ENCODE measurements at regions not wholly inside any gene's neighbourhood (a gene's known extent, or its start where the extent isn't known, plus 50 kb on each side); places are given as distances from the start of the nearest gene placed in this dataset.
"Not testable (repeated sequence)": the region's sequence is repeated elsewhere in the genome, so short reads cannot be mapped to it uniquely, and the experiment has no call there.

DNA sequence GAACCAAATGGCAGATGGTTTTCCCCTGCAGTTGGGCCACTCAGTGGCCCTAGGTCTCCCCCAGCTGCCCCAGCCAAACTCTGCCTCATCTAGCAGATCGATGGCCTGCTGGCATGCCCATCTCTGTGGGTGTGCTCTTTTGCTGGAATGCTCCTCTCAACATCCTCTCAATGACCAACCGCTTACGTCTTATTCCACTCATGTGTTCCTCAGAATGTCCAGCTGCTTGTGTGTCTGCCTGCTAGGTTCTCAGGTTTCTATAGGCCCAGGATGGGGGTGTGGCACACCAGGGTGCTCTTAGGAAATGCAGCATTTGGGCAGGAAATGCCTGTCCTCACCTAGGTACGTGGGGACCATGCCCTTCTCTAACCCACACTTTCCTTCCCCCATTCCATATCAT, 509.9 kb upstream of the SYNCRIP start:
- DNase-seq (no peak), ATAC-seq (no peak)
- CTCF ChIA-PET: no interaction called here
- no peaks in the 10 kb centered on the region for H3K4me1 Mint-ChIP-seq
- POLR2A ChIA-PET: no interaction called here
- H3K4me1 ChIP-seq (ENCODE audit: control insufficient read depth in 2 of 2, insufficient read depth in 2 of 2, low read length in 2 of 2): no peaks in the 10 kb centered on the region
- H3K4me3 ChIP-seq (ENCODE audit: low read length): no peak overlapping the region
- peaks cover 0 to 4% (median 0%) of the 10 kb centered on the region in 5 donors for H3K27me3 Mint-ChIP-seq
- no peak overlapping the region for H3K27ac Mint-ChIP-seq
- no peak overlapping the region for H3K4me3 Mint-ChIP-seq
- H3K9me3 ChIP-seq (ENCODE audit: control insufficient read depth in 2 of 3, low read length in 3 of 3): no peaks in the 10 kb centered on the region
- H3K9me3 Mint-ChIP-seq: peaks cover 0 to 9% (median 0%) of the 10 kb centered on the region in 11 donors
- no peaks in the 10 kb centered on the region for H3K36me3 ChIP-seq (ENCODE audit: control insufficient read depth in 2 of 3, insufficient read depth in 3 of 3, low read length in 3 of 3)
- no peaks in the 10 kb centered on the region for H3K36me3 Mint-ChIP-seq
- no peaks in the 10 kb centered on the region for H3K27me3 ChIP-seq (ENCODE audit: control insufficient read depth in 2 of 2, insufficient read depth in 2 of 2, low read length in 2 of 2)
- intact Hi-C loops (cut with micrococcal nuclease): no loop called here
- H3K27ac ChIP-seq (ENCODE audit: low read depth, low read length): no peak overlapping the region

DNA sequence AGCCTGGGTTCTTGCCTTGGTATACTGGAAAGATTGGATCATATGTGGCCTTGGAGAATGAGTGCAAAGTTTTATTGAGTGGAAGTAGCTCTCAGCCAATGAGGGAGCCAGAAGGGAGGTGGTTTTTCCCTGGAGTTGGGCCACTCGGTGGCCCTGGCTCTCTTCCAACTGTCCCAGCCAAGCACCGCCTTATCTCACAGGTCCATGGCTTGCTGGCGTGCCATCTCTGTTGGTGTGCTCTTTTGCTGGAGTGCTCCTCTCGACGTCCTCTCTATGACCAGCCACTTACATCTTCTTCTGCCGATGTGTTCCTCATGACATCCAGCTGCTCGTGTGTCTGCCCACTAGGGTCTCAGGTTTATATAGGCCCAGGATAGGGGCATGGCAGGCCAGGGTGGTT, 505.9 kb upstream of the SYNCRIP start:
- no peaks in the 10 kb centered on the region for H3K27me3 ChIP-seq (ENCODE audit: control insufficient read depth in 2 of 2, insufficient read depth in 2 of 2, low read length in 2 of 2)
- H3K9me3 Mint-ChIP-seq: peaks cover 0 to 9% (median 0%) of the 10 kb centered on the region in 11 donors
- POLR2A ChIA-PET: no interaction called here
- intact Hi-C loops (cut with micrococcal nuclease): no loop called here
- ATAC-seq (no peak), DNase-seq (no peak)
- H3K27ac ChIP-seq (ENCODE audit: low read depth, low read length): no peak overlapping the region
- no peaks in the 10 kb centered on the region for H3K27me3 Mint-ChIP-seq
- CTCF ChIA-PET: no interaction called here
- H3K36me3 Mint-ChIP-seq: no peaks in the 10 kb centered on the region
- H3K27ac Mint-ChIP-seq: no peak overlapping the region
- no peaks in the 10 kb centered on the region for H3K9me3 ChIP-seq (ENCODE audit: control insufficient read depth in 2 of 3, low read length in 3 of 3)
- no peaks in the 10 kb centered on the region for H3K4me1 Mint-ChIP-seq
- H3K4me3 Mint-ChIP-seq: no peak overlapping the region
- no peaks in the 10 kb centered on the region for H3K36me3 ChIP-seq (ENCODE audit: control insufficient read depth in 2 of 3, insufficient read depth in 3 of 3, low read length in 3 of 3)
- H3K4me1 ChIP-seq (ENCODE audit: control insufficient read depth in 2 of 2, insufficient read depth in 2 of 2, low read length in 2 of 2): no peaks in the 10 kb centered on the region
- H3K4me3 ChIP-seq (ENCODE audit: low read length): no peak overlapping the region

DNA sequence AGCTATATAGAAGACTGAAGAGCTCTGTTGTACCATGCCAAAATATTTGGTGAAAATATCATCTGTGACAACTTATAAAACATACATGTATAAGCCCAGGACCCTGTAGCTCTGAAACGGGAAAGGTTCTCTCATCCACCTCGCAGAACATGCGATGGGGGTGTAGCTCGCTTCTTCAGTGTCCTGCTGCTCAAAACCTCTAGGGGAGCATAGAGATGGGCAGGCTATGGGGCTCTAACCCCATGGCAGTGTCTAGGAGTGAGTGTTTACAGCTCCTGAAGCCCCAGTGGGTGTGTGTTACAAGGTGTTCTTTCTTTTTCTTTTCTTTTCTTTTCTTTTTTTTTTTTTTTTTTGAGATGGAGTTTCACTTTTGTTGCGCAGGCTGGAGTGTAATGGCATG, 505.2 kb upstream of the SYNCRIP start:
- Mint-ChIP-seq H3K36me3 (no peaks in the 10 kb centered on the region), H3K9me3 (peaks cover 0 to 13% (median 0%) of the 10 kb centered on the region in 11 donors), H3K4me1 (no peaks in the 10 kb centered on the region), H3K27me3 (no peaks in the 10 kb centered on the region), H3K27ac (no peak overlapping the region), H3K4me3 (no peak overlapping the region)
- intact Hi-C loops (cut with micrococcal nuclease): no loop called here
- Histone ChIP-seq H3K9me3 (ENCODE audit: control insufficient read depth in 2 of 3, low read length in 3 of 3) (no peaks in the 10 kb centered on the region), H3K27ac (ENCODE audit: low read depth, low read length) (no peak overlapping the region), H3K36me3 (ENCODE audit: control insufficient read depth in 2 of 3, insufficient read depth in 3 of 3, low read length in 3 of 3) (no peaks in the 10 kb centered on the region), H3K4me1 (ENCODE audit: control insufficient read depth in 2 of 2, insufficient read depth in 2 of 2, low read length in 2 of 2) (no peaks in the 10 kb centered on the region), H3K27me3 (ENCODE audit: control insufficient read depth in 2 of 2, insufficient read depth in 2 of 2, low read length in 2 of 2) (no peaks in the 10 kb centered on the region), H3K4me3 (ENCODE audit: low read length) (no peak overlapping the region)
- no peak for ATAC-seq
- CTCF ChIA-PET: no interaction called here
- DNase-seq: no peak
- POLR2A ChIA-PET: no interaction called here

DNA sequence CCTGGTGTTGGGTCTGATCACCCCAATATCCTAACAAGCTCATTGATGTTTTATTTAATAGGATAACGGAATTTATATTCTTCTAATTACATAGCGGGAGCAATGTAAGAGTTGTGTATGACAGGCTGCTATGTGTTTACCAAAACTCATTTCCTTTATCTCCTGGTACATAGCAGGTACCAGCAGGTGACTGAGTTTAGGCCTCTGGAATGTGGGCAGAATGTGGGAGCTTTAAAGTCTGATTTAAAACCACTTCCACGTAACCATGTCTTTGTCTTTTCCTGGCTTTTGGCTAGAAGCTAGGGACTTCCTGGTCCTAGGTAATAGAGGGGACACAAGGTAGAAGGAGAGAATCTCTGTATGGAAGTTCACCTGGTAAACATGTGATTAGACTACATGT, 504.6 kb upstream of the SYNCRIP start:
- Mint-ChIP-seq H3K27me3 (no peaks in the 10 kb centered on the region), H3K36me3 (no peaks in the 10 kb centered on the region), H3K27ac (no peak overlapping the region), H3K4me3 (no peak overlapping the region), H3K4me1 (no peaks in the 10 kb centered on the region), H3K9me3 (peaks cover 0 to 12% (median 0%) of the 10 kb centered on the region in 11 donors)
- Histone ChIP-seq H3K27me3 (ENCODE audit: control insufficient read depth in 2 of 2, insufficient read depth in 2 of 2, low read length in 2 of 2) (no peaks in the 10 kb centered on the region), H3K36me3 (ENCODE audit: control insufficient read depth in 2 of 3, insufficient read depth in 3 of 3, low read length in 3 of 3) (no peaks in the 10 kb centered on the region), H3K4me1 (ENCODE audit: control insufficient read depth in 2 of 2, insufficient read depth in 2 of 2, low read length in 2 of 2) (no peaks in the 10 kb centered on the region), H3K4me3 (ENCODE audit: low read length) (no peak overlapping the region), H3K27ac (ENCODE audit: low read depth, low read length) (no peak overlapping the region), H3K9me3 (ENCODE audit: control insufficient read depth in 2 of 3, low read length in 3 of 3) (no peaks in the 10 kb centered on the region)
- intact Hi-C loops (cut with micrococcal nuclease): no loop called here
- no peak for ATAC-seq
- CTCF ChIA-PET: no interaction called here
- DNase-seq: no peak
- POLR2A ChIA-PET: no interaction called here

DNA sequence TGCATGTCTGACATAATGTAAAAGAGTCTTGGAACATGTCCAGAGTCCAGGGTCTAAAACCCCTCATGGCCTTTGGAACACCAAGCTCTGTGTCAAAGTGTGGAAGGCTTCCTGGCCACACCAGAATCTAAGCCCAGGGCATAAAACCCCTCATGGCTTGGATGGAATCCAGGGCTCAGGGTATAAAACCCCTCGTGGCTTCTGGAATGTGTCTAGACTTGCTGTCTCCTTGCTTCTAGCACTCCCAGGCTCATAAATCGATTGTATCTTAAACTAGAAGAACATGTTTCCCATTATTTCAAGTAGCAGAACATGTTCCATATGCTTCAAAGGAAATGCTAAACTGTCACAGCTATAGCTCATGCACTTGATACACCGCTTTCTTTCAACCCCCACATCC, 504.1 kb upstream of the SYNCRIP start:
- H3K4me3 Mint-ChIP-seq; POLR2A ChIA-PET; H3K36me3 Mint-ChIP-seq; H3K27me3 Mint-ChIP-seq; H3K36me3 ChIP-seq (ENCODE audit: control insufficient read depth in 2 of 3, insufficient read depth in 3 of 3, low read length in 3 of 3); H3K4me1 Mint-ChIP-seq; H3K27ac Mint-ChIP-seq; H3K27ac ChIP-seq (ENCODE audit: low read depth, low read length); CTCF ChIA-PET; ATAC-seq; H3K4me1 ChIP-seq (ENCODE audit: control insufficient read depth in 2 of 2, insufficient read depth in 2 of 2, low read length in 2 of 2); DNase-seq; H3K4me3 ChIP-seq (ENCODE audit: low read length); H3K27me3 ChIP-seq (ENCODE audit: control insufficient read depth in 2 of 2, insufficient read depth in 2 of 2, low read length in 2 of 2); H3K9me3 ChIP-seq (ENCODE audit: control insufficient read depth in 2 of 3, low read length in 3 of 3); intact Hi-C loops (cut with micrococcal nuclease): not testable (repeated sequence)
- peaks cover 0 to 12% (median 0%) of the 10 kb centered on the region in 11 donors for H3K9me3 Mint-ChIP-seq

DNA sequence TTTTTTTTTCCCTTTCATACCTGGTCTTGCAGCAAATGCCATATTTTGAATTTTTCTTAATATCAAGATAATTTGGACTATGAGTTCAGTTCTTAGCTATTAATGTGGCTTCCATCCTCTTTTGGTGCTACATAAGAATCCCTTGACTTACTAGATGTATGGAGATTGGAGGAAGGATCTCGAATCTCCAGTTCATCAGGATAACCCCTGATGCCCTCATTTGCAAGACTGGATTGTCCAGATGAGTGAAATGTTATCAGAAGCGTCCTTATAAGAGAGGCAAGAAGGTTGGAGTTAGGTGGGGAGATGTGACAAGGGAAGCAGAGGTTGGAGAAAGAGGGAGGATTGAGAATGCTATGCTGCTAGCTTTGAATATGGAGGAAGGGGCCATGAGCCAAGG, 499.6 kb upstream of the SYNCRIP start:
- H3K27me3 Mint-ChIP-seq: no peaks in the 10 kb centered on the region
- no peak overlapping the region for H3K4me3 ChIP-seq (ENCODE audit: low read length)
- no peaks in the 10 kb centered on the region for H3K36me3 Mint-ChIP-seq

DNA sequence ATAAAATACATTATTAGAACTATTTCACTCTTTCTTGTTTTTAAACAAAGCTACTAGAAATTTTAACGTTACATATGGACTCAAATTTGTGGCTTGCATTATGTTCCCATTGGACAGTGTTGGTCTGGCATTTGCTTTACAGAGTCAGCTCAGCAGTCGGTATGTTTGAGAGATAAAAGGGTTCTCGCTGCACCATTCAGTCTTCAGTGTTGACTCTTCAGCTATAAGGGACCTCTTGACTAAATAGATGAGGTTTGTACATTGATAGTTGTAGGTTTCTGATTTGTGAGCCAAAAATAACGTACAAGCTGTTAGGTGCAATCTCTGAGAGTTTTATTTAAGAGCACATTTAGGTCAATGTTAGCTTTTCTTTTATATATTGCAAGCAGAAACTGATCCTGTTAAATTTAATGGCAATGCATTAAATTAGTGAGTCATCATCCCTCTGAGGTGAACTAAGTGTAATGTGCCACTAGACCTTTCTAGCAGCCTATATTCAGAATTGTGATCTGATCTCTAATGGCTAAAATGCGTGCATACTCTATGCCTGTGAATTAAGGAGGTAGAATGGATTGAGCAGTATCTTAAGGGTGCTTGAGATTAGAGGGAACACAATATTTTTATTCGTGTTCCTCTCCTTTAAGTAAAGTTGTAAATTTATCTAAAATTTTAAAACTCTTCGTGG, 485.6 kb upstream of the SYNCRIP start:
- peaks cover 0 to 40% (median 10%) of the 10 kb centered on the region in 11 donors for H3K9me3 Mint-ChIP-seq
- H3K36me3 Mint-ChIP-seq: no peaks in the 10 kb centered on the region
- no peaks in the 10 kb centered on the region for H3K27me3 ChIP-seq (ENCODE audit: control insufficient read depth in 2 of 2, insufficient read depth in 2 of 2, low read length in 2 of 2)
- H3K4me1 ChIP-seq (ENCODE audit: control insufficient read depth in 2 of 2, insufficient read depth in 2 of 2, low read length in 2 of 2): no peaks in the 10 kb centered on the region
- intact Hi-C loops (cut with micrococcal nuclease): no loop called here
- no peak for DNase-seq
- no peak overlapping the region for H3K4me3 ChIP-seq (ENCODE audit: low read length)
- ChIA-PET CTCF (no interaction called here), POLR2A (no interaction called here)
- H3K27ac ChIP-seq (ENCODE audit: low read depth, low read length): no peak overlapping the region
- ATAC-seq: no peak
- H3K27me3 Mint-ChIP-seq: no peaks in the 10 kb centered on the region
- H3K4me3 Mint-ChIP-seq: no peak overlapping the region
- H3K27ac Mint-ChIP-seq: no peak overlapping the region
- H3K4me1 Mint-ChIP-seq: no peaks in the 10 kb centered on the region
- no peaks in the 10 kb centered on the region for H3K36me3 ChIP-seq (ENCODE audit: control insufficient read depth in 2 of 3, insufficient read depth in 3 of 3, low read length in 3 of 3)
- peaks cover 0 to 5% (median 0%) of the 10 kb centered on the region in 3 experiments for H3K9me3 ChIP-seq (ENCODE audit: control insufficient read depth in 2 of 3, low read length in 3 of 3)

More for the DNA sequence above, 499.6 kb upstream of the SYNCRIP start:
- H3K27ac Mint-ChIP-seq: no peak overlapping the region
- ChIA-PET CTCF (no interaction called here), POLR2A (no interaction called here)
- no peak for DNase-seq
- no peak overlapping the region for H3K4me3 Mint-ChIP-seq
- no peaks in the 10 kb centered on the region for H3K9me3 ChIP-seq (ENCODE audit: control insufficient read depth in 2 of 3, low read length in 3 of 3)
- peaks cover 0 to 28% (median 3%) of the 10 kb centered on the region in 11 donors for H3K9me3 Mint-ChIP-seq
- no peaks in the 10 kb centered on the region for H3K36me3 ChIP-seq (ENCODE audit: control insufficient read depth in 2 of 3, insufficient read depth in 3 of 3, low read length in 3 of 3)
- no peaks in the 10 kb centered on the region for H3K4me1 Mint-ChIP-seq
- intact Hi-C loops (cut with micrococcal nuclease): no loop called here
- no peak overlapping the region for H3K27ac ChIP-seq (ENCODE audit: low read depth, low read length)
- no peaks in the 10 kb centered on the region for H3K4me1 ChIP-seq (ENCODE audit: control insufficient read depth in 2 of 2, insufficient read depth in 2 of 2, low read length in 2 of 2)
- ATAC-seq: no peak
- H3K27me3 ChIP-seq (ENCODE audit: control insufficient read depth in 2 of 2, insufficient read depth in 2 of 2, low read length in 2 of 2): no peaks in the 10 kb centered on the region
